HG02943 (cell line): ENCODE measurements at regions not wholly inside any gene's neighbourhood (a gene's known extent, or its start where the extent isn't known, plus 50 kb on each side); places are given as distances from the start of the nearest gene placed in this dataset.
"Not testable (repeated sequence)": the region's sequence is repeated elsewhere in the genome, so short reads cannot be mapped to it uniquely, and the experiment has no call there.

Source experiments
- ATAC-seq: cut with Tn5 transposase; IDR thresholded peaks from one replicate; pipeline ENCODE4 v1.9.1; 2021; ENCODE audit warnings: mild to moderate bottlenecking, low read depth, moderate library complexity; ENCODE audit not compliant: unreplicated experiment

DNA sequence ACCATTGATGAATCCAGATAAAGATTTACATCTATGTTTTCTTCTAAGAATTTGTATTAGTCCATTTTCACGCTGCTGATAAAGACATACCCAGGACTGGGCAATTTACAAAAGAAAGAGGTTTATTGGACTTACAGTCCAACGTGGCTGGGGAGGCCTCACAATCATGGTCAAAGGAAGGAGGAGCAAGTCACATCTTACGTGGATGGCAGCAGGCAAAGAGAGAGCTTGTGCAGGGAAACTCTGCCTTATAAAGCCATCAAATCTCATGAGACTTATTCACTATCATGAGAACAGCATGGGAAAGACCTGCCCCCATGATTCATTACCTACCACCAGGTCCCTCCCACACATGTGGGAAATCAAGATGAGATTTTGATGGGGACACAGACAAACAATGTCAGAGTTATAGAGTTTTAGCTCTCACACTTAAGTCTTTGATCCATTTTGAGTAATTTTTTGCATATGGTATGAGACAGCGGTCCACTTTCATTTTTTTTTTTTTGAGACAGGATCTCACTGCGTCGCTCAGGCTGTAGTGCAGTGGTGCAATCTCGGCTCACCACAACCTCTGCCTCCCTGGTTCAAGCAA, 53.5 kb upstream of the JADE2 start:
- ATAC-seq, result not testable (repeated sequence)

DNA sequence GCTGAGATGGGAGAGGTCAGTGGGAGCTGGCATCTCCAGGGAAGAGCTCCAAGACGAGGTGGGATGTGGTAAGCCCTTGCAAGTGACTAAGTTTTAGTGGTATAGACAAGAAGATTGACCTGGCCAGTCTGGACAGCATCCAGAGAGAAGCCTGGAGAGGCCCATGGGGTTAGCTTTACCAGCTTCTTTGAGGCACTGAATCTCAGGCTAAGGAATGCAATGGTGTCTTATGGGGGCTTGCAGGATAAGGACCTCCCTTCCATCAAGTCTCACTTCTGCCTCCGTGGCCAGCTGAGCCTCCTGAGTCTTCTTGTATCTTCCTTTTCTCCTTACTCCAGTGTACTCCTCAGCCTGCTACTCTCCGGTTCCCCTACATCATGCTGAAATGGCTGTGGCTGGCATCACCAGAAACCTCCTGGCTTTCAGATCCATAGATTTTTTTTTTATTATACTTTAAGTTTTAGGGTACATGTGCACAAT, 56.5 kb upstream of the JADE2 start:
- no peak for ATAC-seq

DNA sequence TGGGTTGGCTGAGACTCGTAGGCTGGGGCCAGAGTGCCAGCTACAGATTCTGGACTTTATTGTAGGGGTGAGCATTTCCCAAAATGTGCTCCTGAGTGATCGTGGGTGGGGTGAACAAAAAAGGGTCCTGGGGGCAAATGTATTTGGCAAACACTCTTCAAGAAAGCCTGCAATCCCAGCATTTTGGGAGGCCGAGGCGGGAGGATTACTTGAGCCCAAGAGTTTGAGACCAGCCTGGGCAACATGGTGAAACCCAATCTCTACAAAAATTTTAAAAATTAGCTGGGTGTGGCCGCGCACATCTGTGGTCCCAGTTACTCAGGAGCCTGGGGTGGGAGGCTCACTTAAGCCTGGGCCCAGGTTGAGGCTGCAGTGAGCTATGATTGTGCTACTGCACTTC, 55.5 kb upstream of the CDKN2AIPNL start:
- no peak for ATAC-seq

DNA sequence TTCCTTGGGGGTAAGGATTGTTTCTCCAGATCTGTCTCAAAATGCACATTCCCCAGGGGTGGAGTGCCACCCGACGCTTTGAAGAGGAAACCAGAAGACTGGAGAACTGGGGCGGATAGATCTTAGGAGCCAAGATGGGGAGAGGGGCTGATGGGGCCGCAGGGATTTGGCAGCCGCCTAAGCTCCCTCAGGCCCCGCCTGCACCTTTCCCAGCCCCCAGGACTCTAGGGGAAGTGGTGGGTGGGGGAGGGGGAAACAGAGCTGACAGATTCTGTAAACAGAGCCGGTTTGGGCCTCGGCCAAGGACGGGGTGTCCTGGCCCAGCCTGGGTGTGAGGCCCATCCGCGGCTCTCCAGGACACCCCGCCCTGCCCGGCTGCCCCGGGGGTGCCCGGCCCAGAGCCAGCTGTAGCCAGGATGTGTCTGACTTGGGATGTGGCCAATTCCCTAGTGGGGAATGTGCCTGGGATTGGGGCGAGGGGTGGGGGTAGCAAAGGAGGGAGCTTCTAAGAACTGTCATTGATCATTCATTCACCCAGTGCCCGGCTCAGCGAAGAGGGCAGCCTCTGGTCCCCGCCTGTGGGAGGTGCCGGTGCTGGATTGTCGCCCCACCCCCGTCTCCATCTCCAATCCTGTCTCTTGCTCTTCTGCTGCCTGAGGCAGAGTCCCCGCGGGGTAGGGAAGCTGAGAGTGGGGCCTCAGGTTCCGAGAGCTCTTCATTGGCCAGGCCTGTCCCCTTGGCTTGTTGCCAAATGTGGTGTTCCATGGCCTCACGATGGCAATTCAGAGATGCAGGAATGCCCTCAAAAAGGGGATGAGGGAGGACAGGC, 54.8 kb upstream of the CDKN2AIPNL start:
- ATAC-seq, result no peak

DNA sequence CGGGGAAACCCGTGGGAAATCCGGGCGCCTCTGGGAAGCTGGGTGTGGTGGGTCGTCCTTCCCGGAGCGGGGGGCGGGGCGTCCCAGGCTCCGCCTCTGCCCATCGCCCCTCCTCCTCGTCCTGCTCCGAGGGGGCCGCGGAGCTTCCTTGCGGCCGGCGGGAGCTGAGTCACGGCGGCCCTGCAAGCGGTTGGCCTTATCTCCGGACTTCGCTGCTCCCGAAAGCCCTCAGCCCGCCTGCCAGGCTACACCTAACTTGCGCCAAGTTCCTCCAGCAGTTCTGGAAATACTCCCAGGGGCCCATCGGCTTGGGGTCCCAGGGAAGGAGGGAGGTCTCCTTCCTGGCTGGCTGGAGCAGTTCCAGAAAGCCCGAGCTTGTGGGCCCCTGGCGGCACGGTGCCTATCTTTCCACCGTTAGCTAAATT, 54.1 kb upstream of the CDKN2AIPNL start:
- ATAC-seq, result peak; percentile 64

DNA sequence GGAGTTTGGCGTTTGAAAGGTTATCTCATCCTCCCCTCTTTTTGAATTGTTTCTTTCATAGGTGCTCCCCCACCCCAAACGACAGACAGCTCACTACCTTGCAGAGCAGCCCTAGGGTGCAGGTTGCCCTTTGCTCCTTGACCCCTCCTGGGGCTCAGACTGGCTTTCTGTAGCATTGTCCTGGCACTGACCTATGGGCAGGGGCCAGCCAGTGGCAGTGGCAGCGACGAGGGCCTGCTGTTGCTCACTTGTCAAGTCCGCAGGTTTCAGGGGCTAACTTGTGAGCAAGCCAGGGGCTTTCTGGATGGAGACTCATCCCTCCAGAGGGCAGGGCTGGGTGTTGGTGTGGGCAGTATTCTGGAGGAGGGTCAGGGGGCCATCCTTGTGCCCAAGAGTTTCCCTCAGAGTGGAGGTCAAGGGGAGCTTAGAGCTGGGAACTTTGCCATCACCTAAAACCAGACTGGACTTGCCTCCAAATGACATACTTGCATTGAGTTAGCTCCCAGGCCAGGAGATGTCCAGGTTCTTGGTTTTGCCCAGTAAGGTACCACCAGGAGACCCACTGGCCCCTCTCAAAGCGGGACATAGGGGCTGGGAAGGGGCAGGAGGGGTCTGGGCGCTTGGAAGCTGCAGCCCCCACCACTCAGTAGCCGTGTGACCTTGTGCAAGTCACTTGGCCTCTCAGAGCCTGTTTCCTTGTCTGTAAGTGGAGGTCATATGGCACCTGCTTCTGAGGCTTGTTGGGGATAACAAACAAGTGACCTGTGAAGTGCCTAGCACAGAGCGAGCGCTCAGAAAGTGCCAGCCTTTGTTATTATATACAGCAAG, 53.5 kb upstream of the CDKN2AIPNL start:
- peak; percentile 32 for ATAC-seq

DNA sequence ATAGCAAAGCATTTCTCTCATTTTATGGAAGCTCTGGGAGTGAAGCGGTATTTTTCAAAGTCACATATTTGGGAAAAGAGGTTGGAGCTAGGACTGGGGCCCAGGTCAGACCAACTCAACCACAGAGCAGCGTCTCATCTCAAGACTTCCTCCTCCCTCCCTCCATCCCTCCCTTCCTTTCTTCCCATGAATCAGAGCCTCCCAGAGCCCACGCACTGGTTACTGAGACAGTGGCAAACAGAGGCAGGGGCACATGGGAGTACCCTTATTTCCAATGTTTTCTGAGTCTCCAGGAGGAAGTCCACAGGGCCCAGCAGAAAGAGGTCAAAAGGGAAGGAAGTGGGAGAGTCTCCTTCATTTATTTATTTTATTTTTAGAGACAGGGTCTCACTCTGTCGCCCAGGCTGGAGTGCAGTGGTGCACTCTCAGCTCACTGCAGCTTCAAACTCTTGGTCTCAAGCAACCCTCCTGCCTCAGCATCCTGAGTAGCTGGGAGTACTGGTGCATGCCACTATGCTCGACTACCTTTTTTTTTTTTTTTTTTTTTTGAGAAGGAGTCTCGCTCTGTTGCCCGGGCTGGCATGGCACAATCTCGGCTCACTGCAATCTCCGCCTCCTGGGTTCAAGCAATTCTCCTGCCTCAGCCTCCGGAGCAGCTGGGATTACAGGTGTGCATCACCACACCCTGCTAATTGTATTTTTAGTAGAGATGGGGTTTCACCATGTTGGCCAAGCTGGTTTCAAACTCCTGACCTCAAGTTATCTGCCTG, 52.5 kb upstream of the CDKN2AIPNL start:
- ATAC-seq, result no peak

DNA sequence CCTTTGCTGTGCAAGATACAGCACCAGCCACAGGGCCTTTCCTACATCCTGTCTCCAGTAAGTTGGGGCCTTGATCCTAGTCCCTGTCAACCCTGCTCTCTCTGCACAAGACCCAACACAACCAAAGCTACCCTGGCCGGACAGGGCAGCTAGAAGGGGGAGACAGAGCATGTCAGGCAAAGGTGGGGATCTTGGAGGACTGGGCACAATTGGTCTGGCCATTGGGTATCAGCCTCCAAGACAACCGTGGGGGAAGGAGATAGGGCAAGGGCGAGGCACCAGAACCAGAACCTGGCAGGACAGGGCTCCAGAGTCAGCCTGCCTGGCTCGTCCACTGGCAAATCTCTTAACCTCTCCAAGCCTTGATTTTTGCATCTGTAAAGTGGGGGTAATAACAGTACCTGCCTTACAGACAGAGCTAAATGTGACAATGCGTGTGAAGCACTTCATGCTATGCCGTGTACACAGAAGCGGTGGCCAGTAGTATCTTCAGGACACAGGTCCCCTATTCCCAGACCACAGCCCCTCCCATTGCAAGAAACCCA, 51.6 kb upstream of the CDKN2AIPNL start:
- no peak for ATAC-seq

DNA sequence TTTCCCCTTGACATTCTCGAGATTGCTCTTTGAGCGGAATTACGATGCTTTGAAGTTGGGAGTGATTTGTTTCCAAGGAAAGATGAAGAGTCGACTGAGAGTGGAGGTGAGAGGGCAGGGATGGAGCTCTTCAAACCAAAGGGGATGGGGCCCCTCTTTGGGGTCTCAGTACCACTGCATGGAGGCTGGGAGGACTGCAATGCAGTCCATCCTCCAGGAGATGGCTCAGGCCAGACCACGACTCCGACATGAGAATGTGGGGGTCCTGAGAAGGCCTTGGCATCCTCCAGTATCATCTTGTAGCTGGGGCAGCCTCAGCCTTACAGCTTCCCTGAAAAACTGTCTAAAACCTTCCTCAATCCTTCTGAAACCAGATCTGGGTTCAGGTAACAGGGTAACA, 51.1 kb upstream of the CDKN2AIPNL start:
- no peak for ATAC-seq

DNA sequence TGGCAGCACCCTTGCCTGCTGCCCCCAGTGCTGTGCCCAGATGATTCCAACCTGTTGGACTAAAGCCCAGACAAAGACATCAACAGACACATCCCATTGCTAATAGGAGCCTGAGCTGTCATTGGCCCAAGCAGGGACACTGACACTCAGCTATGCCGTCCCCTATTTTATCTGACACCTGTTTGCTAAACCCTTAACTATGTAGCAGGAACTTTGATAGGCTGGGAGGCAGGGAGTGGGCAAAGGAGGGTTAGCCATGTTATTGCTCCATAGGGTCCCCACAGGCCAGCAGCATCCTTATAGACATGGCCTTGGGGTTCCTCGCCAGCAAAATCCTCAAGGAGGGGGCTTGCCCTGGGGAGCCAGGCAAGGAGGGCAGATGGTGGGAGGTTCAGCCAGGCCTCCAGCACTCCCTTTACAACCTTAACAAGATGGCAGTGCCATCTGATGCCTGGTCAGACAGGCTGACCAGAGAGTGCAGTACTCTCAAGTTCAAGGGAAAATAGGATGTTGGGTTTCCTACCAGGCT, 50.4 kb upstream of the CDKN2AIPNL start:
- ATAC-seq, result no peak
